ENCODE measurements at regions not wholly inside any gene's neighbourhood (a gene's known extent, or its start where the extent isn't known, plus 50 kb on each side); places are given as distances from the start of the nearest gene placed in this dataset.

DNA sequence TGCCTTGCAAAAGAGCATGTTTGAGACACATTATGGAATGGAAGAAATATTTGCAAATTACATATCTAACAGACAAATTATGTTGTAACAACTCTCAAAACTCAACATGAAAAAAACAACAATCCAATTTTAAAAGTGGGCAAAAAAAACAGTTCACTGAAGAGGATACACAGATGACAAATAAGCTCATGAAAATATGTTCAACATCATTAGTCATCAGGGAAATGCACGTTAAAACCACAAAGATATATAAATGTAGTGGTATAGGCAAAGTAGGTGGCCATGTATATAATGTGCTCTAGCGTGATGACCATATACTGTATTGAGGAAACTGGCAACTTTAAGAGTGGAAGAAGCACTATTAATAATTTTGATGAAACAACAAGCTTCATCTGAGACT, 220.1 kb downstream of the IRS1 start:
- DNase-seq = no peak
- H3K4me3 ChIP-seq (ENCODE audit: low read length) = no peak overlapping the region
- CTCF ChIA-PET = no interaction called here

DNA sequence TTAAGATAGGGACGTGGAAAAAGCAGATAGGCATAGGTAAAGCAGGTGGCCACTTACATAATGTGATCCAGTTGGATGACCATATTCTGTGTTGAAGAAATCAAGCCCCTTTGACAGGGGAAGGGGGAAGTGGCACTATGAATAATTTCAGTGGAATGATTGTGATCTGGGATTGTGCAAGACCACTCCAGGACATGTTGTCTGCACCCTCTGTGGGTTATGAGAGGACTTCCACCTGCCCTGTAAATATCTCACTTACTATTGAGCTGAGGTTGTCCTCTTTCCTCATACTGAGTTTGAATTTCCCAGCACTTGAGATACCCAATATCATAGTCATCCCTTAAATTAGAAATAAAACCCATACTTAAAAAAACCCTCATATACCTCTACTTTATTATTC, 220.7 kb downstream of the IRS1 start:
- no peak overlapping the region for H3K27ac Mint-ChIP-seq
- H3K4me1 ChIP-seq (ENCODE audit: insufficient read depth, low read length) = no peaks in the 10 kb centered on the region
- CTCF ChIA-PET = no interaction called here

More for the DNA sequence above, 220.1 kb downstream of the IRS1 start:
- Histone ChIP-seq H3K27ac (ENCODE audit: low read depth, low read length) (no peak overlapping the region), H3K4me1 (ENCODE audit: insufficient read depth, low read length) (no peaks in the 10 kb centered on the region), H3K9me3 (ENCODE audit: low read length) (no peaks in the 10 kb centered on the region), H3K27me3 (ENCODE audit: insufficient read depth, low read length, poor library complexity, severe bottlenecking) (no peaks in the 10 kb centered on the region), H3K36me3 (ENCODE audit: insufficient read depth, low read length) (no peaks in the 10 kb centered on the region)
- Mint-ChIP-seq H3K4me1 (no peaks in the 10 kb centered on the region), H3K4me3 (no peak overlapping the region), H3K27me3 (peaks cover 7 to 11% of the 10 kb centered on the region in 2 donors), H3K9me3 (no peaks in the 10 kb centered on the region), H3K36me3 (no peaks in the 10 kb centered on the region), H3K27ac (no peak overlapping the region)
- POLR2A ChIA-PET = no interaction called here

DNA sequence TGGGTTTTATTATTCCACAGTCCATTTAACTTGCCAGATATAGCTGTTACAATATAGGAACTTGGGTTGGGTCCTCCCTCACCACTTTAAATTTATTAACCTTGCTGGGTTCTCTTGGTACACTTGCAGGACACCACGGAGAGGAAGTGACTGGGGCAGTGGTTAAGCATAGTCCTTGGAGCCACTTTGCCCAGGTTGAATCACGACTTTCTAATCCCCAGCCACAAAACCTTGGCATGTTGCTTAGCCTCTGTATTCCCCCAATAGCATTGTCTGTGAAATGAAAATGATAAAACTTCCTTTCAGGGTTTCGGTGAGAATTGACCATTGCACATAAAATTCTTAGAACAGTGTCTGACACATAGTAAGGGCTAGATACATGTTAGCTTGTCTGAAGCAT, 221.2 kb downstream of the IRS1 start:
- Histone ChIP-seq H3K9me3 (ENCODE audit: low read length) (no peaks in the 10 kb centered on the region), H3K36me3 (ENCODE audit: insufficient read depth, low read length) (no peaks in the 10 kb centered on the region), H3K27me3 (ENCODE audit: insufficient read depth, low read length, poor library complexity, severe bottlenecking) (no peaks in the 10 kb centered on the region), H3K4me3 (ENCODE audit: low read length) (no peak overlapping the region), H3K4me1 (ENCODE audit: insufficient read depth, low read length) (no peaks in the 10 kb centered on the region), H3K27ac (ENCODE audit: low read depth, low read length) (no peak overlapping the region)
- H3K4me3 Mint-ChIP-seq = no peak overlapping the region
- H3K27me3 Mint-ChIP-seq = peaks cover 6 to 9% of the 10 kb centered on the region in 2 donors
- no peaks in the 10 kb centered on the region for H3K36me3 Mint-ChIP-seq
- CTCF ChIA-PET = no interaction called here
- H3K27ac Mint-ChIP-seq = no peak overlapping the region
- H3K4me1 Mint-ChIP-seq = no peaks in the 10 kb centered on the region
- no peak for DNase-seq
- POLR2A ChIA-PET = no interaction called here
- no peaks in the 10 kb centered on the region for H3K9me3 Mint-ChIP-seq

More for the DNA sequence above, 220.7 kb downstream of the IRS1 start:
- Mint-ChIP-seq H3K4me1 (no peaks in the 10 kb centered on the region), H3K27me3 (peaks cover 7 to 11% of the 10 kb centered on the region in 2 donors), H3K4me3 (no peak overlapping the region), H3K9me3 (no peaks in the 10 kb centered on the region), H3K36me3 (no peaks in the 10 kb centered on the region)
- no peaks in the 10 kb centered on the region for H3K9me3 ChIP-seq (ENCODE audit: low read length)
- no peak overlapping the region for H3K27ac ChIP-seq (ENCODE audit: low read depth, low read length)
- DNase-seq = no peak
- no peaks in the 10 kb centered on the region for H3K36me3 ChIP-seq (ENCODE audit: insufficient read depth, low read length)
- H3K4me3 ChIP-seq (ENCODE audit: low read length) = no peak overlapping the region
- H3K27me3 ChIP-seq (ENCODE audit: insufficient read depth, low read length, poor library complexity, severe bottlenecking) = no peaks in the 10 kb centered on the region
- POLR2A ChIA-PET = no interaction called here

DNA sequence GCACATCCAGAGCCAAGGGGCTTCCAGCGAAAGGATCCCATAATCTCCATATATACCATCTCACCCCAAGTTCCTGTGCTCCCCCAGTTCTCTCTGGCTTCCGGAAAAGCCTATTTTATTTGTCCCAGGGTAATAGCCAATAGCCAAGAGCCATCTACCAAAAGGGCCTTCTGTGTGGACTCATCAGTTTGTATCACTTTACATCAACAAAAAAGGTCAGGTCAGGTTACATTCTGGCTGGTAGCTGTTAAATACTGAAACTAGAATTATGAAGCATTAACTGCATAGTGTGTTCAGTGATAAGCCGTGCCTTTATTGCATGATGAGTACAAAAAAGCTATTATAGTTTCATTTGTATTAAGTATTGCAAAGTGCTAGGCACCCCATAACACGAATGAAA, 223.7 kb downstream of the IRS1 start:
- Mint-ChIP-seq H3K27ac (no peak overlapping the region), H3K4me3 (no peak overlapping the region), H3K4me1 (no peaks in the 10 kb centered on the region), H3K36me3 (no peaks in the 10 kb centered on the region), H3K27me3 (peaks cover under 1 to 7% of the 10 kb centered on the region in 2 donors), H3K9me3 (peaks cover 0 to 2% (median 0%) of the 10 kb centered on the region in 5 donors)
- H3K27ac ChIP-seq (ENCODE audit: low read depth, low read length) = no peak overlapping the region
- POLR2A ChIA-PET = no interaction called here
- H3K36me3 ChIP-seq (ENCODE audit: insufficient read depth, low read length) = no peaks in the 10 kb centered on the region
- no peaks in the 10 kb centered on the region for H3K9me3 ChIP-seq (ENCODE audit: low read length)
- no peaks in the 10 kb centered on the region for H3K4me1 ChIP-seq (ENCODE audit: insufficient read depth, low read length)
- no peak overlapping the region for H3K4me3 ChIP-seq (ENCODE audit: low read length)
- no peaks in the 10 kb centered on the region for H3K27me3 ChIP-seq (ENCODE audit: insufficient read depth, low read length, poor library complexity, severe bottlenecking)
- no peak for DNase-seq
- CTCF ChIA-PET = no interaction called here

DNA sequence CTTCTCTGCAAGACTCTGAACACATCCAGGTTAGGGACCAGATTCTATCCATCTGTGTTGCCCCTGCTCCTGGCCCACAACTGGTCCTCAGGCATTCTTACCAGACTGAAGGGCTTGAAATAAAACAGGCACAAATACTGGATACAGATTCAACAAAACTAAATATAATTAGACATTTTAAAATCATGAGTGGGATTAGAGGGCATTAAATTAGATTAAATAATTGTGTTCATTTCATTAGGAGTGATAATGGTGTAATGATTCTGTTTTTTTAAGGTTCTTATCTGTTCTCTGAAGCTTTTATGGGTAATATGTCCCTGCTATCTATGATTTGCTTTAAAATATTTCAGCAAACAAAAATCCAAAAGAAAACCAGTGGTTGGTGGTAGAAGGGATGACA, 226.5 kb downstream of the IRS1 start:
- H3K4me1 Mint-ChIP-seq = no peaks in the 10 kb centered on the region
- H3K27ac Mint-ChIP-seq = no peak overlapping the region
- POLR2A ChIA-PET = no interaction called here
- no peaks in the 10 kb centered on the region for H3K27me3 ChIP-seq (ENCODE audit: insufficient read depth, low read length, poor library complexity, severe bottlenecking)
- H3K36me3 Mint-ChIP-seq = no peaks in the 10 kb centered on the region
- peaks cover 4 to 8% of the 10 kb centered on the region in 2 donors for H3K27me3 Mint-ChIP-seq
- H3K9me3 ChIP-seq (ENCODE audit: low read length) = no peaks in the 10 kb centered on the region
- no peak overlapping the region for H3K4me3 ChIP-seq (ENCODE audit: low read length)
- no peak for DNase-seq
- peaks cover 0 to 2% (median 0%) of the 10 kb centered on the region in 5 donors for H3K9me3 Mint-ChIP-seq
- H3K4me3 Mint-ChIP-seq = no peak overlapping the region
- H3K36me3 ChIP-seq (ENCODE audit: insufficient read depth, low read length) = no peaks in the 10 kb centered on the region
- no peaks in the 10 kb centered on the region for H3K4me1 ChIP-seq (ENCODE audit: insufficient read depth, low read length)
- CTCF ChIA-PET = no interaction called here
- no peak overlapping the region for H3K27ac ChIP-seq (ENCODE audit: low read depth, low read length)

DNA sequence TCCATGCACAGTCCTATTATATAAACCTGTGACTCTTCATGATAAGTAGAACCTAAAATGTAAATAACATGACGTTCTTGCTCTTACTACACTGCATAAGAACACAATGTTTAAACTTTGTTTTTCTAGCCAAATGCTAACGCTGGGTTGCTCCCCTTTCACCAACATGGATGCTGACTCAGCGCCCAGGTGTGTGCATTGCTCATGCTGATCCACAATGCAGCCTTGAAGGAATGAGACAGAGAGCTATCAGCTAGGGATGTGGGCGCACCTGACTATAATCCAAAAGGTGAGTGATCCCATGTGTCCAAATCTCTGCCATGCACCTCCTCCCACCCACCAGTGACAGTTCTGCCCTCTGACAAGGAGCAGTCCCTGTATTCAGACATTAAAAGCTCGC, 235.0 kb downstream of the IRS1 start:
- ChIA-PET POLR2A (no interaction called here), CTCF (no interaction called here)
- H3K4me3 Mint-ChIP-seq = no peak overlapping the region
- no peaks in the 10 kb centered on the region for H3K27me3 ChIP-seq (ENCODE audit: insufficient read depth, low read length, poor library complexity, severe bottlenecking)
- H3K4me1 Mint-ChIP-seq = no peaks in the 10 kb centered on the region
- no peaks in the 10 kb centered on the region for H3K36me3 Mint-ChIP-seq
- H3K27ac Mint-ChIP-seq = no peak overlapping the region
- no peaks in the 10 kb centered on the region for H3K9me3 ChIP-seq (ENCODE audit: low read length)
- H3K27ac ChIP-seq (ENCODE audit: low read depth, low read length) = no peak overlapping the region
- no peaks in the 10 kb centered on the region for H3K4me1 ChIP-seq (ENCODE audit: insufficient read depth, low read length)
- H3K27me3 Mint-ChIP-seq = peaks cover 0 to 19% of the 10 kb centered on the region in 2 donors
- H3K36me3 ChIP-seq (ENCODE audit: insufficient read depth, low read length) = no peaks in the 10 kb centered on the region
- DNase-seq = no peak
- no peak overlapping the region for H3K4me3 ChIP-seq (ENCODE audit: low read length)
- peaks cover 0 to 2% (median 0%) of the 10 kb centered on the region in 5 donors for H3K9me3 Mint-ChIP-seq

DNA sequence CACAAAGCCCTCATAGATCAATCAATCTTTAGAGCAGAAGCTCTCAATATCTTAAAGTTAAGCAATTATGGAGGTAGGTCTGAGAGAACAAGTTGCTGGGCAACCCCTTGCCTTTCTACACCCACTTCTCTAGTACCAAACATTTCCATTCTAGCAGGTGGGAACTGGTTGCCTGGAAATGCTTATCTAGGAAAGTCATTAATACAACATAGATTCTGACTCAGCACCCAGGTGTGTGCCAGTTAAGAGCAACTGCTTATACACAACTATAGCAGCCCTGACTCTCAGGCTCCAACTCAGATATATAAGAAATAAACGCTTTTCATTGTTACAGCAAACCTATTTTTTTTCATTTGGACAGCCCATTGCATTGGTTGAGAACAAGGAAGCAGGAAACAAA, 237.7 kb downstream of the IRS1 start:
- H3K4me3 ChIP-seq (ENCODE audit: low read length) = no peak overlapping the region
- Mint-ChIP-seq H3K27me3 (peaks cover 0 to 26% of the 10 kb centered on the region in 2 donors), H3K9me3 (peaks cover 0 to 2% (median 0%) of the 10 kb centered on the region in 5 donors), H3K4me3 (no peak overlapping the region), H3K36me3 (no peaks in the 10 kb centered on the region), H3K27ac (no peak overlapping the region), H3K4me1 (no peaks in the 10 kb centered on the region)
- no peak overlapping the region for H3K27ac ChIP-seq (ENCODE audit: low read depth, low read length)
- no peaks in the 10 kb centered on the region for H3K9me3 ChIP-seq (ENCODE audit: low read length)
- H3K4me1 ChIP-seq (ENCODE audit: insufficient read depth, low read length) = no peaks in the 10 kb centered on the region
- CTCF ChIA-PET = no interaction called here
- no peak for DNase-seq
- POLR2A ChIA-PET = no interaction called here
- H3K27me3 ChIP-seq (ENCODE audit: insufficient read depth, low read length, poor library complexity, severe bottlenecking) = no peaks in the 10 kb centered on the region
- no peaks in the 10 kb centered on the region for H3K36me3 ChIP-seq (ENCODE audit: insufficient read depth, low read length)

DNA sequence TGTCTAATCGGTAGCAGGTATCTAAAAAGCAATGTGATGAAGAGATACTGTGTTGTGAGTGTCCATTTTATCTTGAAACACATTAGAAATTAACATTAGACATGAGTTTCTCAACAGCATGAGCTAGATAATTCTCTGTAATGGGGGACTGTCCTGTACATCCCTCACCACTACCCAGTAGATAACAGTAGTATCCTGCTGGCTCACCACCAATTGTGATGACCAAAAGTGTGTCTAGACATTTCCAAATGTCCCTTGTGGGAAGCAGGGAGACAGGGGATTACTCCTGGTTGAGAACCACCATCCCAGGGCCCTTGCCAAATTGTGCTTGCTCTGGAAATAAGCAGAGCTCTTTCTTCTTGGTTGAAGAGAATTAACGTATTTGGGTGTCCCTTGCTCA, 239.3 kb downstream of the IRS1 start:
- Mint-ChIP-seq H3K36me3 (no peaks in the 10 kb centered on the region), H3K27me3 (peaks cover 0 to 37% of the 10 kb centered on the region in 2 donors), H3K9me3 (peaks cover 0 to 2% (median 0%) of the 10 kb centered on the region in 5 donors), H3K4me1 (no peaks in the 10 kb centered on the region), H3K4me3 (no peak overlapping the region), H3K27ac (no peak overlapping the region)
- Histone ChIP-seq H3K27me3 (ENCODE audit: insufficient read depth, low read length, poor library complexity, severe bottlenecking) (no peaks in the 10 kb centered on the region), H3K9me3 (ENCODE audit: low read length) (no peaks in the 10 kb centered on the region), H3K36me3 (ENCODE audit: insufficient read depth, low read length) (no peaks in the 10 kb centered on the region), H3K27ac (ENCODE audit: low read depth, low read length) (no peak overlapping the region), H3K4me1 (ENCODE audit: insufficient read depth, low read length) (no peaks in the 10 kb centered on the region), H3K4me3 (ENCODE audit: low read length) (no peak overlapping the region)
- POLR2A ChIA-PET = no interaction called here
- DNase-seq = no peak
- CTCF ChIA-PET = no interaction called here

DNA sequence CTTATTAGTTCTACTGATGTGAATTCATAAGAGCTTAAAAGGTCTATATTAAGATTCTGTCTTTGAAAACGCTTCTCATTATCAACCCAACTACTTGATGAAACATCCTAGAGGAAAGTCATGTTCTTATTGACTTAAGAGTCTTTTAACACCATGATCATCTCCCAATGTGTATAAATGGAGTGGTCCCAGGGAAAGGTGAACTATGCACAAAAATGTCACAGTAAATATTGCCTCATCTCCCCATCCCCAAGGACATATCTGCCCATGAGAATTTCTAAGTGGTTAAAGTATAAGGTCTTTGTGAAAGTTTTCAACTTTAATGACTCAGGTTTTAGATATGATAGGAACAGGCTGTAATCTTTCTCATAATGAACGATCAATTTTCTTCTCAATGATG, 240.1 kb downstream of the IRS1 start:
- Histone ChIP-seq H3K4me1 (ENCODE audit: insufficient read depth, low read length) (no peaks in the 10 kb centered on the region), H3K36me3 (ENCODE audit: insufficient read depth, low read length) (no peaks in the 10 kb centered on the region), H3K27me3 (ENCODE audit: insufficient read depth, low read length, poor library complexity, severe bottlenecking) (no peaks in the 10 kb centered on the region), H3K9me3 (ENCODE audit: low read length) (no peaks in the 10 kb centered on the region), H3K4me3 (ENCODE audit: low read length) (no peak overlapping the region), H3K27ac (ENCODE audit: low read depth, low read length) (no peak overlapping the region)
- no peak for DNase-seq
- CTCF ChIA-PET = no interaction called here
- peaks cover 0 to 35% of the 10 kb centered on the region in 2 donors for H3K27me3 Mint-ChIP-seq
- POLR2A ChIA-PET = no interaction called here
- H3K4me3 Mint-ChIP-seq = no peak overlapping the region
- H3K4me1 Mint-ChIP-seq = no peaks in the 10 kb centered on the region
- H3K9me3 Mint-ChIP-seq = peaks cover 0 to 2% (median 0%) of the 10 kb centered on the region in 5 donors
- H3K36me3 Mint-ChIP-seq = no peaks in the 10 kb centered on the region
- no peak overlapping the region for H3K27ac Mint-ChIP-seq

Measured in CD8-positive, alpha-beta memory T cell (primary cell).